ENCODE measurements at regions not wholly inside any gene's neighbourhood (a gene's known extent, or its start where the extent isn't known, plus 50 kb on each side); places are given as distances from the start of the nearest gene placed in this dataset.
"Not testable (repeated sequence)": the region's sequence is repeated elsewhere in the genome, so short reads cannot be mapped to it uniquely, and the experiment has no call there.

DNA sequence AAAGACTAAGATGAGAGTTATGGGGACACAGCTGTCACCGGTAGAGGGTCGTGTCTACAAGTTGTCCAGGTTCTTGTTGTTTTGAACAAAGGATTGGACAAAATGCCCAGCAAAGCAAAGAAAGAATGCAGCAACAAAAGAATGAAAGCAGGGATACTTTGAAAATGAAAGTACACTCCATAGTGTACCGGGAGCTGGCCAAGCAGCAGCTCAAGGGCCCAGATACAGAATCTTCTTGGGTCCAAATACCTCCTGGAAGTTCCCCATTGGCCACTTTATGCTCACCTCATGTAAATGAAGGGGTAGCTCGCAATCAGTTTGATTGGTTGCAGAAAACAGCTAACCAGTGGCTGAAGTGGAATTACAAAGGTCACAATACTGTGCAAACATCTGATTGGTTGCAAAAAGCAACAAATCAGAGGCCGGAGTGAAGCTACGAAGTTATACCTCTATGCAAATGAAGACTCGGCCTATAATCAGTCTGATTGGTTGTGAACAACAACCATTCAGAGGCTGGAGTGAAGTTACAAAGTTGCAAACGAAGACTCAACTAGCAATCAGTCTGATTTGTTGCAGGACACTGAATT, 474.9 kb upstream of the TMEFF2 start:
- H3K9me3 ChIP-seq (ENCODE audit: control insufficient read depth, insufficient read depth, low read depth, low read length) = no peaks in the 10 kb centered on the region
- ChIA-PET CTCF (no interaction called here), POLR2A (no interaction called here)
- no peak overlapping the region for H3K27ac ChIP-seq (ENCODE audit: extremely low read depth, low read depth, low read length)
- no peaks in the 10 kb centered on the region for H3K4me1 ChIP-seq (ENCODE audit: control insufficient read depth, insufficient read depth, low read length)
- no peak overlapping the region for H3K4me3 ChIP-seq (ENCODE audit: low read depth, low read length)
- TF ChIP-seq, protein P1, sequence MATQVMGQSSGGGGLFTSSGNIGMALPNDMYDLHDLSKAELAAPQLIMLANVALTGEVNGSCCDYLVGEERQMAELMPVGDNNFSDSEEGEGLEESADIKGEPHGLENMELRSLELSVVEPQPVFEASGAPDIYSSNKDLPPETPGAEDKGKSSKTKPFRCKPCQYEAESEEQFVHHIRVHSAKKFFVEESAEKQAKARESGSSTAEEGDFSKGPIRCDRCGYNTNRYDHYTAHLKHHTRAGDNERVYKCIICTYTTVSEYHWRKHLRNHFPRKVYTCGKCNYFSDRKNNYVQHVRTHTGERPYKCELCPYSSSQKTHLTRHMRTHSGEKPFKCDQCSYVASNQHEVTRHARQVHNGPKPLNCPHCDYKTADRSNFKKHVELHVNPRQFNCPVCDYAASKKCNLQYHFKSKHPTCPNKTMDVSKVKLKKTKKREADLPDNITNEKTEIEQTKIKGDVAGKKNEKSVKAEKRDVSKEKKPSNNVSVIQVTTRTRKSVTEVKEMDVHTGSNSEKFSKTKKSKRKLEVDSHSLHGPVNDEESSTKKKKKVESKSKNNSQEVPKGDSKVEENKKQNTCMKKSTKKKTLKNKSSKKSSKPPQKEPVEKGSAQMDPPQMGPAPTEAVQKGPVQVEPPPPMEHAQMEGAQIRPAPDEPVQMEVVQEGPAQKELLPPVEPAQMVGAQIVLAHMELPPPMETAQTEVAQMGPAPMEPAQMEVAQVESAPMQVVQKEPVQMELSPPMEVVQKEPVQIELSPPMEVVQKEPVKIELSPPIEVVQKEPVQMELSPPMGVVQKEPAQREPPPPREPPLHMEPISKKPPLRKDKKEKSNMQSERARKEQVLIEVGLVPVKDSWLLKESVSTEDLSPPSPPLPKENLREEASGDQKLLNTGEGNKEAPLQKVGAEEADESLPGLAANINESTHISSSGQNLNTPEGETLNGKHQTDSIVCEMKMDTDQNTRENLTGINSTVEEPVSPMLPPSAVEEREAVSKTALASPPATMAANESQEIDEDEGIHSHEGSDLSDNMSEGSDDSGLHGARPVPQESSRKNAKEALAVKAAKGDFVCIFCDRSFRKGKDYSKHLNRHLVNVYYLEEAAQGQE (tag by site-specific recombination; IDR thresholded peaks at IDR 0.05) = no peak
- TF ChIP-seq ZNF366 (tag by site-specific recombination; conservative IDR thresholded peaks at IDR 0.05) = no peak
- TF ChIP-seq, protein P2, sequence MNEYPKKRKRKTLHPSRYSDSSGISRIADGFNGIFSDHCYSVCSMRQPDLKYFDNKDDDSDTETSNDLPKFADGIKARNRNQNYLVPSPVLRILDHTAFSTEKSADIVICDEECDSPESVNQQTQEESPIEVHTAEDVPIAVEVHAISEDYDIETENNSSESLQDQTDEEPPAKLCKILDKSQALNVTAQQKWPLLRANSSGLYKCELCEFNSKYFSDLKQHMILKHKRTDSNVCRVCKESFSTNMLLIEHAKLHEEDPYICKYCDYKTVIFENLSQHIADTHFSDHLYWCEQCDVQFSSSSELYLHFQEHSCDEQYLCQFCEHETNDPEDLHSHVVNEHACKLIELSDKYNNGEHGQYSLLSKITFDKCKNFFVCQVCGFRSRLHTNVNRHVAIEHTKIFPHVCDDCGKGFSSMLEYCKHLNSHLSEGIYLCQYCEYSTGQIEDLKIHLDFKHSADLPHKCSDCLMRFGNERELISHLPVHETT (tag by site-specific recombination; IDR thresholded peaks at IDR 0.05) = no peak
- H3K36me3 ChIP-seq (ENCODE audit: control insufficient read depth in 2 of 2, insufficient read depth in 1 of 2, low read length in 2 of 2) = no peaks in the 10 kb centered on the region

DNA sequence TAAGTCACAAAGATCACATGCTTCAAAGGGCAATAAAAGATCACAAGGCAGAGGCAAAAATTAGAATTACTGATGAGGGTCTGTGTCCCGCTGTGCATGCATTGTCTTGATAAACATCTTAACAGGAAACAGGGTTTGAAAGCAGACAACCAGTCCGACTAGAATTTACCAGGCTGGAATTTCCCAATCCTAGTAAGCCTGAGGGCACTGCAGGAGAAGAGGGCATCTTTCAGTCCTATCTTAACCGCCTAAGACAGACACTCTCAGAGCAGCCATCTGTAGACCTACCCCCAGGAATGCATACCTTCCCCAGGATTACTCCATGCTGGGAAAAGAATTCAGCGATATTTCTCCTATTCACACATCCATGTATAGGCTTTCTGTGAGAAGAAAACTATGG, 465.8 kb upstream of the TMEFF2 start:
- H3K4me1 ChIP-seq (ENCODE audit: control insufficient read depth, insufficient read depth, low read length); H3K4me3 ChIP-seq (ENCODE audit: low read depth, low read length); POLR2A ChIA-PET; H3K27ac ChIP-seq (ENCODE audit: extremely low read depth, low read depth, low read length); H3K36me3 ChIP-seq (ENCODE audit: control insufficient read depth in 2 of 2, insufficient read depth in 1 of 2, low read length in 2 of 2); H3K9me3 ChIP-seq (ENCODE audit: control insufficient read depth, insufficient read depth, low read depth, low read length); CTCF ChIA-PET: not testable (repeated sequence)
- peak; percentile 41 for TF ChIP-seq SETDB1 (IDR thresholded peaks at IDR 0.05; ENCODE audit: insufficient read length, low read length)

DNA sequence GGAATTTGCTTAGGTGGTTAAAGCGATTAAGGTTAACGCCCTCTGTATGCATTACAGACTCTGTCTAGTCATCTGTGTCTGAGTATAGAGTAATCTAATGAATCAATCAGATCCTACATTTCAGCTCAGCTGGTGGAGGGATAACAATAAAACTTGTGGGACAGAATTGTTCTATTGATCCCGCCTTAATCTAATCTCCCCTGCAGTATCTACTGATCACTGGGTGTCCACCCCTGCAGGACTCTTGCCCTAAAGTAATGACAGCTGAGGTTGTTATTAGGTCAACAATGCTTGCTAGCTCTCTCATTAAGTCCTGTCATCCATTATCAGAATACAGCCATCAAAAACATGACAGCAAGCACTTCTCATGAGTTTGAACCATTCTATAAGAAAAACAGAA, 462.6 kb upstream of the TMEFF2 start:
- H3K4me3 ChIP-seq (ENCODE audit: low read depth, low read length) = no peak overlapping the region
- CTCF ChIA-PET = no interaction called here
- no peaks in the 10 kb centered on the region for H3K4me1 ChIP-seq (ENCODE audit: control insufficient read depth, insufficient read depth, low read length)
- no peaks in the 10 kb centered on the region for H3K9me3 ChIP-seq (ENCODE audit: control insufficient read depth, insufficient read depth, low read depth, low read length)
- no peak for TF ChIP-seq ZNF664 (tag by site-specific recombination; IDR thresholded peaks at IDR 0.05)
- TF ChIP-seq ZNF571 (tag by site-specific recombination; IDR thresholded peaks at IDR 0.05) = no peak
- TF ChIP-seq, protein P2 (tag by site-specific recombination; IDR thresholded peaks at IDR 0.05) = no peak
- TF ChIP-seq ZNF37A (tag by site-specific recombination; IDR thresholded peaks at IDR 0.05) = no peak
- no peak for TF ChIP-seq ZNF354C (tag by site-specific recombination; IDR thresholded peaks at IDR 0.05; ENCODE audit: borderline replicate concordance, low read depth)
- no peak for TF ChIP-seq MEIS1 (CRISPR knock-in tag; IDR thresholded peaks at IDR 0.05; ENCODE audit: borderline replicate concordance)
- TF ChIP-seq RBAK (tag by site-specific recombination; IDR thresholded peaks at IDR 0.05) = no peak
- POLR2A ChIA-PET = no interaction called here
- no peak overlapping the region for H3K27ac ChIP-seq (ENCODE audit: extremely low read depth, low read depth, low read length)
- H3K36me3 ChIP-seq (ENCODE audit: control insufficient read depth in 2 of 2, insufficient read depth in 1 of 2, low read length in 2 of 2) = no peaks in the 10 kb centered on the region

DNA sequence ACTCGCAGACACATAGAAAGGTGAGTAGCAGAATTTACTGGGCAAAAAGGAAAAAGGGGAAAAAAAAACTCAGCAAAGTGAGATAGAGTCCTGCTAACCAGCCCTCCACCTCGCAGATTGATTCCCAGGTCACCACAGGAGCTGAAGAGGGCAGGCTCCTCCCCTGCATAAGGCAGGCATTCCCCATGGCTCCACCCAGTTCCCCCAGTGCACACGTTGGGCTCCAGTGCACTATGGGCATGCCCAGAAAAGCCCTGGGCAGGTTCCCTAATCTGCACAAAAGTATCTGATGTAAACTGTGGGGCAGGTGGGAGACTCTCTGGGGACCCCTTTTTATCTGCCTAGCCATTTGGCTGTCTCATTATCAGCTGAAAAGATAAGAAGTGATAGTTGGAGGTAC, 461.2 kb upstream of the TMEFF2 start:
- H3K4me3 ChIP-seq (ENCODE audit: low read depth, low read length) = no peak overlapping the region
- no peak overlapping the region for H3K27ac ChIP-seq (ENCODE audit: extremely low read depth, low read depth, low read length)
- no peaks in the 10 kb centered on the region for H3K9me3 ChIP-seq (ENCODE audit: control insufficient read depth, insufficient read depth, low read depth, low read length)
- ChIA-PET POLR2A (no interaction called here), CTCF (no interaction called here)
- no peaks in the 10 kb centered on the region for H3K36me3 ChIP-seq (ENCODE audit: control insufficient read depth in 2 of 2, insufficient read depth in 1 of 2, low read length in 2 of 2)
- no peaks in the 10 kb centered on the region for H3K4me1 ChIP-seq (ENCODE audit: control insufficient read depth, insufficient read depth, low read length)
- TF ChIP-seq ZNF623 (tag by site-specific recombination; IDR thresholded peaks at IDR 0.05) (no peak), ZNF585B (tag by site-specific recombination; IDR thresholded peaks at IDR 0.05) (no peak), ZNF473 (tag by site-specific recombination; IDR thresholded peaks at IDR 0.05) (no peak), ZNF785 (tag by site-specific recombination; IDR thresholded peaks at IDR 0.05) (no peak), SP2 (tag by site-specific recombination; IDR thresholded peaks at IDR 0.05) (no peak), EGR2 (tag by site-specific recombination; IDR thresholded peaks at IDR 0.05; ENCODE audit: low read depth) (no peak), ZNF433 (tag by site-specific recombination; IDR thresholded peaks at IDR 0.05; ENCODE audit: low read depth) (no peak)
- TF ChIP-seq, protein P3, sequence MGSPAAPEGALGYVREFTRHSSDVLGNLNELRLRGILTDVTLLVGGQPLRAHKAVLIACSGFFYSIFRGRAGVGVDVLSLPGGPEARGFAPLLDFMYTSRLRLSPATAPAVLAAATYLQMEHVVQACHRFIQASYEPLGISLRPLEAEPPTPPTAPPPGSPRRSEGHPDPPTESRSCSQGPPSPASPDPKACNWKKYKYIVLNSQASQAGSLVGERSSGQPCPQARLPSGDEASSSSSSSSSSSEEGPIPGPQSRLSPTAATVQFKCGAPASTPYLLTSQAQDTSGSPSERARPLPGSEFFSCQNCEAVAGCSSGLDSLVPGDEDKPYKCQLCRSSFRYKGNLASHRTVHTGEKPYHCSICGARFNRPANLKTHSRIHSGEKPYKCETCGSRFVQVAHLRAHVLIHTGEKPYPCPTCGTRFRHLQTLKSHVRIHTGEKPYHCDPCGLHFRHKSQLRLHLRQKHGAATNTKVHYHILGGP (tag by site-specific recombination; IDR thresholded peaks at IDR 0.05) = no peak
- TF ChIP-seq, protein P4, sequence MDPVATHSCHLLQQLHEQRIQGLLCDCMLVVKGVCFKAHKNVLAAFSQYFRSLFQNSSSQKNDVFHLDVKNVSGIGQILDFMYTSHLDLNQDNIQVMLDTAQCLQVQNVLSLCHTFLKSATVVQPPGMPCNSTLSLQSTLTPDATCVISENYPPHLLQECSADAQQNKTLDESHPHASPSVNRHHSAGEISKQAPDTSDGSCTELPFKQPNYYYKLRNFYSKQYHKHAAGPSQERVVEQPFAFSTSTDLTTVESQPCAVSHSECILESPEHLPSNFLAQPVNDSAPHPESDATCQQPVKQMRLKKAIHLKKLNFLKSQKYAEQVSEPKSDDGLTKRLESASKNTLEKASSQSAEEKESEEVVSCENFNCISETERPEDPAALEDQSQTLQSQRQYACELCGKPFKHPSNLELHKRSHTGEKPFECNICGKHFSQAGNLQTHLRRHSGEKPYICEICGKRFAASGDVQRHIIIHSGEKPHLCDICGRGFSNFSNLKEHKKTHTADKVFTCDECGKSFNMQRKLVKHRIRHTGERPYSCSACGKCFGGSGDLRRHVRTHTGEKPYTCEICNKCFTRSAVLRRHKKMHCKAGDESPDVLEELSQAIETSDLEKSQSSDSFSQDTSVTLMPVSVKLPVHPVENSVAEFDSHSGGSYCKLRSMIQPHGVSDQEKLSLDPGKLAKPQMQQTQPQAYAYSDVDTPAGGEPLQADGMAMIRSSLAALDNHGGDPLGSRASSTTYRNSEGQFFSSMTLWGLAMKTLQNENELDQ (tag by site-specific recombination; IDR thresholded peaks at IDR 0.05; ENCODE audit: low read depth) = no peak
